GM21576 (cell line): ENCODE measurements at regions not wholly inside any gene's neighbourhood (a gene's known extent, or its start where the extent isn't known, plus 50 kb on each side); places are given as distances from the start of the nearest gene placed in this dataset.

Experiments used
- ATAC-seq: cut with Tn5 transposase; IDR thresholded peaks from one replicate; pipeline ENCODE4 v1.9.1; 2021; ENCODE audit warnings: mild to moderate bottlenecking, moderate library complexity; ENCODE audit not compliant: unreplicated experiment

- ATAC-seq, result no peak
Observed at GRCh38 chr2:65800998-65801397, 368.6 kb upstream of the SPRED2 start.

- no peak for ATAC-seq
Observed at GRCh38 chr2:65799141-65799854, 366.9 kb upstream of the SPRED2 start.

GRCh38 chr2:65798641-65799040, 366.2 kb upstream of the SPRED2 start:
- ATAC-seq, result no peak

- no peak for ATAC-seq
Observed at GRCh38 chr2:65794994-65795393, 362.6 kb upstream of the SPRED2 start.

GRCh38 chr2:65791404-65791975, 359.1 kb upstream of the SPRED2 start:
- no peak for ATAC-seq

- no peak for ATAC-seq
Observed at GRCh38 chr2:65790676-65790935, 358.2 kb upstream of the SPRED2 start.

- no peak for ATAC-seq
Observed at GRCh38 chr2:65789923-65790675, 357.7 kb upstream of the SPRED2 start.

- no peak for ATAC-seq
Observed at GRCh38 chr2:65788556-65788955, 356.2 kb upstream of the SPRED2 start.

GRCh38 chr2:65786765-65787164, 354.4 kb upstream of the SPRED2 start:
- ATAC-seq, result no peak

GRCh38 chr2:65786007-65786717, 353.8 kb upstream of the SPRED2 start:
- ATAC-seq, result no peak

- no peak for ATAC-seq
Observed at GRCh38 chr2:65782996-65783650, 350.7 kb upstream of the SPRED2 start.

- no peak for ATAC-seq
Observed at GRCh38 chr2:65782186-65782585, 349.8 kb upstream of the SPRED2 start.

GRCh38 chr2:65781756-65782155, 349.4 kb upstream of the SPRED2 start:
- ATAC-seq, result no peak

GRCh38 chr2:65779021-65779420, 346.6 kb upstream of the SPRED2 start:
- ATAC-seq, result no peak

GRCh38 chr2:65778137-65778536, 345.7 kb upstream of the SPRED2 start:
- no peak for ATAC-seq

GRCh38 chr2:65775839-65776238, 343.4 kb upstream of the SPRED2 start:
- no peak for ATAC-seq

- ATAC-seq, result no peak
Observed at GRCh38 chr2:65767946-65768345, 335.5 kb upstream of the SPRED2 start.

GRCh38 chr2:65766768-65767267, 334.4 kb upstream of the SPRED2 start:
- ATAC-seq, result no peak

GRCh38 chr2:65765376-65765775, 333.0 kb upstream of the SPRED2 start:
- no peak for ATAC-seq

- ATAC-seq, result no peak
Observed at GRCh38 chr2:65762068-65762467, 329.7 kb upstream of the SPRED2 start.

- ATAC-seq, result no peak
Observed at GRCh38 chr2:65754219-65754618, 321.8 kb upstream of the SPRED2 start.
